Suppressor macrophage treated with lipopolysaccharide for 4 hours (primary cell): ENCODE measurements at regions not wholly inside any gene's neighbourhood (a gene's known extent, or its start where the extent isn't known, plus 50 kb on each side); places are given as distances from the start of the nearest gene placed in this dataset.
A peak's percentile ranks its signal among the peaks of the same experiment; 100 is the strongest.
"Not testable (repeated sequence)": the region's sequence is repeated elsewhere in the genome, so short reads cannot be mapped to it uniquely, and the experiment has no call there.

Experiments used
- DNase-seq: peaks from one replicate; pipeline ENCODE4 v3.0.0-alpha.2; 2020

GRCh38 chr13:48583859-48584311, 51.0 kb upstream of the RCBTB2 start:
- no peak for DNase-seq

- no peak for DNase-seq
These were observed 52.6 kb upstream of the RCBTB2 start for GRCh38 chr13:48585456-48585840.

- DNase-seq, result no peak
These were observed 53.8 kb upstream of the RCBTB2 start for GRCh38 chr13:48586591-48587103.

GRCh38 chr13:48588120-48588519, 55.2 kb upstream of the RCBTB2 start:
- no peak for DNase-seq

GRCh38 chr13:48590141-48590901, 57.4 kb upstream of the RCBTB2 start:
- DNase-seq, result no peak

GRCh38 chr13:48591124-48591872, 58.4 kb upstream of the RCBTB2 start:
- not testable (repeated sequence) for DNase-seq

GRCh38 chr13:48591889-48592687, 59.2 kb upstream of the RCBTB2 start:
- DNase-seq, result no peak

GRCh38 chr13:48592688-48593049, 59.8 kb upstream of the RCBTB2 start:
- no peak for DNase-seq

- no peak for DNase-seq
These were observed 60.2 kb upstream of the CYSLTR2 start for GRCh38 chr13:48593536-48593935.

- no peak for DNase-seq
These were observed 59.5 kb upstream of the CYSLTR2 start for GRCh38 chr13:48594096-48594815.

- peak; percentile 73 for DNase-seq
These were observed 58.0 kb upstream of the CYSLTR2 start for GRCh38 chr13:48595431-48596429.

GRCh38 chr13:48600374-48601364, 53.1 kb upstream of the CYSLTR2 start:
- DNase-seq, result no peak

GRCh38 chr13:48602296-48603016, 51.3 kb upstream of the CYSLTR2 start:
- DNase-seq, result no peak

- DNase-seq, result no peak
These were observed 50.4 kb upstream of the CYSLTR2 start for GRCh38 chr13:48603375-48603774.
